ENCODE measurements at regions not wholly inside any gene's neighbourhood (a gene's known extent, or its start where the extent isn't known, plus 50 kb on each side); places are given as distances from the start of the nearest gene placed in this dataset.
"Not testable (repeated sequence)": the region's sequence is repeated elsewhere in the genome, so short reads cannot be mapped to it uniquely, and the experiment has no call there.

DNA sequence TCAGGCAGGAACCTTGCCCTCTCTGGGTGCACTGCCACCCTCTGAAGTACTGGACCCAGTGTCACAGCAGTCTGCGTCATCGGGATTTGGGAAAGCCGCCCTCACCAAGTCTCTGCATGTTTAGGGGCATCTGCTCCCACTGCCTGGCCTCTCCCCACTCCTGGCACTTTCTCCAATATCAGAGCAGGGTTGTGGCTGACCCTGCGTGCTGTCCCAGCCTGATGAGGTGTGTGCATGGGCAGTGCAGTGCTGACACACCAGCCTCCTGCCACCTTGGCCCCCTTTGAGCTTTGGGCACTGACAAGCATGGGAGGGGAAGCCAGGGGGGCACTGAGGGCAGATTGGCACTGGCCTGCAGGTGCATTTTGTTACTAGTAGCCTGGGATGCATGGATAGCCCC is 652.5 kb downstream of the GABRG1 start:
- no peak overlapping the region for H3K27ac ChIP-seq (ENCODE audit: low read depth, low read length)
- H3K9me2 ChIP-seq (replicated peaks; ENCODE audit: control insufficient read depth, low read length), result no peaks in the 10 kb centered on the region
- no peaks in the 10 kb centered on the region for H4K20me1 ChIP-seq (ENCODE audit: control insufficient read depth, insufficient read depth, low read depth, low read length)
- H3K79me2 ChIP-seq (ENCODE audit: control insufficient read depth, low read length), result no peaks in the 10 kb centered on the region
- H3K4me3 ChIP-seq (ENCODE audit: low read length), result no peak overlapping the region
- no peak overlapping the region for H3K4me2 ChIP-seq (ENCODE audit: low read length)
- no peaks in the 10 kb centered on the region for H3K36me3 ChIP-seq (ENCODE audit: control insufficient read depth, low read length)
- TF ChIP-seq, protein P1, sequence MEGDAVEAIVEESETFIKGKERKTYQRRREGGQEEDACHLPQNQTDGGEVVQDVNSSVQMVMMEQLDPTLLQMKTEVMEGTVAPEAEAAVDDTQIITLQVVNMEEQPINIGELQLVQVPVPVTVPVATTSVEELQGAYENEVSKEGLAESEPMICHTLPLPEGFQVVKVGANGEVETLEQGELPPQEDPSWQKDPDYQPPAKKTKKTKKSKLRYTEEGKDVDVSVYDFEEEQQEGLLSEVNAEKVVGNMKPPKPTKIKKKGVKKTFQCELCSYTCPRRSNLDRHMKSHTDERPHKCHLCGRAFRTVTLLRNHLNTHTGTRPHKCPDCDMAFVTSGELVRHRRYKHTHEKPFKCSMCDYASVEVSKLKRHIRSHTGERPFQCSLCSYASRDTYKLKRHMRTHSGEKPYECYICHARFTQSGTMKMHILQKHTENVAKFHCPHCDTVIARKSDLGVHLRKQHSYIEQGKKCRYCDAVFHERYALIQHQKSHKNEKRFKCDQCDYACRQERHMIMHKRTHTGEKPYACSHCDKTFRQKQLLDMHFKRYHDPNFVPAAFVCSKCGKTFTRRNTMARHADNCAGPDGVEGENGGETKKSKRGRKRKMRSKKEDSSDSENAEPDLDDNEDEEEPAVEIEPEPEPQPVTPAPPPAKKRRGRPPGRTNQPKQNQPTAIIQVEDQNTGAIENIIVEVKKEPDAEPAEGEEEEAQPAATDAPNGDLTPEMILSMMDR (IDR thresholded peaks at IDR 0.05; ENCODE audit: low read depth, low read length, poor library complexity, severe bottlenecking), result no peak
- TF ChIP-seq EZH2phosphoT487 (IDR thresholded peaks at IDR 0.05; ENCODE audit: borderline replicate concordance, low read length), result no peak
- no peaks in the 10 kb centered on the region for H3K4me1 ChIP-seq (ENCODE audit: control insufficient read depth, low read length)
- no peaks in the 10 kb centered on the region for H3K27me3 ChIP-seq (ENCODE audit: control insufficient read depth, low read length)
- H3F3A ChIP-seq (ENCODE audit: control insufficient read depth, insufficient read depth), result no peaks in the 10 kb centered on the region
- H3K9me3 ChIP-seq (ENCODE audit: control insufficient read depth, insufficient read depth, low read length), result peaks cover 18% of the 10 kb centered on the region; the same call in 1 of the 2 replicates

DNA sequence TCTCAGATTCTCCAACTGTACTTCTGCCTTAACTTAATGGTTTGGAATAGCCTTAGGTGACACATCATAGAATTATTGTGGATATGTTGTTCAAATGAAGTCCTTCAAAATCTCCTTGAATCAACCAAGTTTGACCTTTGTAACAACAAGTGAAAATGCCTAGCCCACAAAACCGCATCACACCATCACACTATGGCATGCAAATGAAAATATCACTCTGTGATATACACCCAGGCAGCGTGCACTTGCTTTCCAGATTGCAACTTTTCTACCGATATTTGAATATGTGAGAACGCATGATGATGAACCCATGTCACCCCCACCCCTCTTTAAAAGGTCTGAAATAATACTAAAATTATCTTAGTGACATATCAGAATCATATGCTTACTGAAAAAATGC is 656.7 kb downstream of the GABRG1 start:
- Histone ChIP-seq H3K4me1 (ENCODE audit: control insufficient read depth, low read length) (no peaks in the 10 kb centered on the region), H3K27ac (ENCODE audit: low read depth, low read length) (no peak overlapping the region), H3K9me2 (replicated peaks; ENCODE audit: control insufficient read depth, low read length) (no peaks in the 10 kb centered on the region), H3F3A (ENCODE audit: control insufficient read depth, insufficient read depth) (no peaks in the 10 kb centered on the region), H3K4me3 (ENCODE audit: low read length) (no peak overlapping the region), H3K9me3 (ENCODE audit: control insufficient read depth, insufficient read depth, low read length) (peaks cover 13% of the 10 kb centered on the region; the same call in 1 of the 2 replicates), H3K27me3 (ENCODE audit: control insufficient read depth, low read length) (no peaks in the 10 kb centered on the region), H3K36me3 (ENCODE audit: control insufficient read depth, low read length) (no peaks in the 10 kb centered on the region), H4K20me1 (ENCODE audit: control insufficient read depth, insufficient read depth, low read depth, low read length) (no peaks in the 10 kb centered on the region), H3K4me2 (ENCODE audit: low read length) (no peak overlapping the region), H3K79me2 (ENCODE audit: control insufficient read depth, low read length) (no peaks in the 10 kb centered on the region)
- no peak for TF ChIP-seq EZH2phosphoT487 (IDR thresholded peaks at IDR 0.05; ENCODE audit: borderline replicate concordance, low read length)

DNA sequence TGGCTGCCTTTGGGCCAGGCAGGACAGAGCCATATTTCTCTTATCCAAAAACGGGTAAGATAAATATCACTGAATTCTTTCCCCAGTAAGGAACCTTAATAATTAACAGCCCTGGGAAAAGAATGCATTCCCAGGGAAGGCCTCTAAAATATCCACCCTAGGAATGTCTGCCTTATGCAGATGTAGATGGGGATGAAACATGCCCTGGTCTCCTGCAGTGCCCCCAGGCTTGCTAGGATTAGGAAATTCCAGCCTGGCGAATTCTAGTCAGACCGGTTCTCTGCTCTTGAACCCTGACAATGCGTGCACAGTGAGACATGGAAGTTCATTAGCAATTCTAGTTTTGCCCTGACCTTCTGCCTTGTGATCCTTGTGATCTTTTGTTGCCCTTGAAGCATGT is 663.7 kb downstream of the GABRG1 start:
- not testable (repeated sequence) for H3K9me3 ChIP-seq (ENCODE audit: control insufficient read depth, insufficient read depth, low read length); H3K4me2 ChIP-seq (ENCODE audit: low read length); H3K27me3 ChIP-seq (ENCODE audit: control insufficient read depth, low read length); H3K27ac ChIP-seq (ENCODE audit: low read depth, low read length); H3F3A ChIP-seq (ENCODE audit: control insufficient read depth, insufficient read depth); H3K79me2 ChIP-seq (ENCODE audit: control insufficient read depth, low read length); H3K9me2 ChIP-seq (replicated peaks; ENCODE audit: control insufficient read depth, low read length); H3K4me1 ChIP-seq (ENCODE audit: control insufficient read depth, low read length); H3K4me3 ChIP-seq (ENCODE audit: low read length); H4K20me1 ChIP-seq (ENCODE audit: control insufficient read depth, insufficient read depth, low read depth, low read length); H3K36me3 ChIP-seq (ENCODE audit: control insufficient read depth, low read length)

- TF ChIP-seq EZH2phosphoT487 (IDR thresholded peaks at IDR 0.05; ENCODE audit: borderline replicate concordance, low read length), result no peak
- TF ChIP-seq, protein P1 (IDR thresholded peaks at IDR 0.05; ENCODE audit: low read depth, low read length, poor library complexity, severe bottlenecking), result no peak
- Histone ChIP-seq H3K27ac (ENCODE audit: low read depth, low read length) (no peak overlapping the region), H3K4me2 (ENCODE audit: low read length) (no peak overlapping the region), H3K9me3 (ENCODE audit: control insufficient read depth, insufficient read depth, low read length) (no peaks in the 10 kb centered on the region), H3K27me3 (ENCODE audit: control insufficient read depth, low read length) (no peaks in the 10 kb centered on the region), H3K4me1 (ENCODE audit: control insufficient read depth, low read length) (no peaks in the 10 kb centered on the region), H3K79me2 (ENCODE audit: control insufficient read depth, low read length) (no peaks in the 10 kb centered on the region), H3K9me2 (replicated peaks; ENCODE audit: control insufficient read depth, low read length) (no peaks in the 10 kb centered on the region), H3K36me3 (ENCODE audit: control insufficient read depth, low read length) (no peaks in the 10 kb centered on the region), H3F3A (ENCODE audit: control insufficient read depth, insufficient read depth) (no peaks in the 10 kb centered on the region), H3K4me3 (ENCODE audit: low read length) (no peak overlapping the region), H4K20me1 (ENCODE audit: control insufficient read depth, insufficient read depth, low read depth, low read length) (no peaks in the 10 kb centered on the region)
Observed at GRCh38 chr4:45455217-45455616, 668.6 kb downstream of the GABRG1 start.

All from DOHH2 (cell line).